ENCODE measurements at regions not wholly inside any gene's neighbourhood (a gene's known extent, or its start where the extent isn't known, plus 50 kb on each side); places are given as distances from the start of the nearest gene placed in this dataset.
A peak's percentile ranks its signal among the peaks of the same experiment; 100 is the strongest.

GRCh38 chr2:215617060-215617824 lies 181.4 kb upstream of the FN1 start (continued):
- no peak; the same call in 1 of the 2 replicates for TF ChIP-seq LRRFIP1 (CRISPR knock-in tag; conservative IDR thresholded peaks at IDR 0.05)
- no peak for TF ChIP-seq ZBTB10 (CRISPR knock-in tag; IDR thresholded peaks at IDR 0.05; ENCODE audit: borderline replicate concordance)
- TF ChIP-seq JUN (CRISPR knock-in tag; IDR thresholded peaks at IDR 0.05) = peak; percentile 91
- peak; percentile 83 for TF ChIP-seq ZBTB7B (CRISPR knock-in tag; IDR thresholded peaks at IDR 0.05)
- 0 out of 2 replicates have a peak, but pooled peaks have one; percentile 70 for TF ChIP-seq MIER2 (CRISPR knock-in tag; IDR thresholded peaks at IDR 0.05)
- no peak for TF ChIP-seq RORA (CRISPR knock-in tag; IDR thresholded peaks at IDR 0.05)
- TF ChIP-seq ZFX (CRISPR knock-in tag; IDR thresholded peaks at IDR 0.05; ENCODE audit: low read depth) = peak; percentile 60; the same call in 1 of the 2 replicates
- TF ChIP-seq ZNF576 (CRISPR knock-in tag; IDR thresholded peaks at IDR 0.05) = no peak
- peak; percentile 48; the same call in 1 of the 2 replicates for TF ChIP-seq GATAD1 (CRISPR knock-in tag; IDR thresholded peaks at IDR 0.05)
- no peak for TF ChIP-seq MAF1 (CRISPR knock-in tag; IDR thresholded peaks at IDR 0.05; ENCODE audit: borderline replicate concordance)
- TF ChIP-seq ZNF225 (CRISPR knock-in tag; IDR thresholded peaks at IDR 0.05) = no peak
- peak; percentile 100 for TF ChIP-seq FOXP4 (CRISPR knock-in tag; IDR thresholded peaks at IDR 0.05)
- no peak; the same call in 1 of the 2 replicates for TF ChIP-seq DMAP1 (CRISPR knock-in tag; IDR thresholded peaks at IDR 0.05)
- TF ChIP-seq HNF1A (IDR thresholded peaks at IDR 0.05; ENCODE audit: low read depth) = peak; percentile 90
- TF ChIP-seq HNF1A (CRISPR knock-in tag; IDR thresholded peaks at IDR 0.05; ENCODE audit: borderline replicate concordance) = peak; percentile 85; the same call in 1 of the 2 replicates
- no peak for TF ChIP-seq GPBP1L1 (CRISPR knock-in tag; IDR thresholded peaks at IDR 0.05)

Measured in HepG2 (cell line).